ENCODE measurements at regions not wholly inside any gene's neighbourhood (a gene's known extent, or its start where the extent isn't known, plus 50 kb on each side); places are given as distances from the start of the nearest gene placed in this dataset.

DNA sequence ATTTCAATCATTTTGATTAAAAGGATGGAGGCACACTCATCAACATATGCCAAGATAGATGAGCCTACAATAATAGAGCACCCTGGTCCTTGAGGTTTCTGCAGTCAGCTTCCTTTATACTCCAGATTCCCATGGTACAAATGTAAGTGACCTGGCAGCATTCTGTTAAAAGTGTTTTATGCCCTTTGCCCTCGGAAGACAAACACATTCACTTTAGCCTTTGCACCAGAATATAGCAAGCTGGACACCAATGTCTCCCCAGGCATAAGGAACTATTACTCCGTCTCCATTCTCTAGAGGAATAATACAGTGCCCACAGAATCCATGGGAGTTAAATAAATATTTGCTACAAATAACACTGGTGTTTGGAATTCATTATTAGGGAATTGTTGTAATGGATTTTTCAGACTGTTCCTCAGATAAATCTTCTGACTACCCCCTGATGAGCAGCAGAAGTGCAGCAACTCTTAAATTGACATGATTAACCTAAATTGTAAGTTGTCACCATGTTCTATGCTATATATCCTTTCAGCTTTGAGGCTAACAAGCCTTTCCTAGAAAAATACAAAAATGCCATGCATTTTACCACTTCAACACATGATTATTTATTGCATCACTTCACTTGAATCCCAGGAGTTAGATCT, 340.2 kb downstream of the TBC1D32 start:
- H3K4me3 ChIP-seq (ENCODE audit: control insufficient read depth, low read depth, low read length): no peak overlapping the region
- DNase-seq (ENCODE audit: low read depth): no peak
- TF ChIP-seq, protein P1, sequence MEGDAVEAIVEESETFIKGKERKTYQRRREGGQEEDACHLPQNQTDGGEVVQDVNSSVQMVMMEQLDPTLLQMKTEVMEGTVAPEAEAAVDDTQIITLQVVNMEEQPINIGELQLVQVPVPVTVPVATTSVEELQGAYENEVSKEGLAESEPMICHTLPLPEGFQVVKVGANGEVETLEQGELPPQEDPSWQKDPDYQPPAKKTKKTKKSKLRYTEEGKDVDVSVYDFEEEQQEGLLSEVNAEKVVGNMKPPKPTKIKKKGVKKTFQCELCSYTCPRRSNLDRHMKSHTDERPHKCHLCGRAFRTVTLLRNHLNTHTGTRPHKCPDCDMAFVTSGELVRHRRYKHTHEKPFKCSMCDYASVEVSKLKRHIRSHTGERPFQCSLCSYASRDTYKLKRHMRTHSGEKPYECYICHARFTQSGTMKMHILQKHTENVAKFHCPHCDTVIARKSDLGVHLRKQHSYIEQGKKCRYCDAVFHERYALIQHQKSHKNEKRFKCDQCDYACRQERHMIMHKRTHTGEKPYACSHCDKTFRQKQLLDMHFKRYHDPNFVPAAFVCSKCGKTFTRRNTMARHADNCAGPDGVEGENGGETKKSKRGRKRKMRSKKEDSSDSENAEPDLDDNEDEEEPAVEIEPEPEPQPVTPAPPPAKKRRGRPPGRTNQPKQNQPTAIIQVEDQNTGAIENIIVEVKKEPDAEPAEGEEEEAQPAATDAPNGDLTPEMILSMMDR (IDR thresholded peaks at IDR 0.05; ENCODE audit: control insufficient read depth, insufficient read depth, low read depth, low read length, missing control alignments): no peak

GRCh38 chr6:120992257-120992656, 342.0 kb downstream of the TBC1D32 start:
- no peak overlapping the region for H3K4me3 ChIP-seq (ENCODE audit: control insufficient read depth, low read depth, low read length)
- DNase-seq (ENCODE audit: low read depth): no peak
- TF ChIP-seq, protein P1 (IDR thresholded peaks at IDR 0.05; ENCODE audit: control insufficient read depth, insufficient read depth, low read depth, low read length, missing control alignments): no peak

- TF ChIP-seq, protein P1 (IDR thresholded peaks at IDR 0.05; ENCODE audit: control insufficient read depth, insufficient read depth, low read depth, low read length, missing control alignments): no peak
- DNase-seq (ENCODE audit: low read depth): no peak
- H3K4me3 ChIP-seq (ENCODE audit: control insufficient read depth, low read depth, low read length): no peak overlapping the region
Measured at GRCh38 chr6:120990866-120991265, 343.4 kb downstream of the TBC1D32 start.

GRCh38 chr6:120981835-120982234, 352.4 kb downstream of the TBC1D32 start:
- DNase-seq (ENCODE audit: low read depth): no peak
- TF ChIP-seq, protein P1 (IDR thresholded peaks at IDR 0.05; ENCODE audit: control insufficient read depth, insufficient read depth, low read depth, low read length, missing control alignments): no peak
- H3K4me3 ChIP-seq (ENCODE audit: control insufficient read depth, low read depth, low read length): no peak overlapping the region

DNA sequence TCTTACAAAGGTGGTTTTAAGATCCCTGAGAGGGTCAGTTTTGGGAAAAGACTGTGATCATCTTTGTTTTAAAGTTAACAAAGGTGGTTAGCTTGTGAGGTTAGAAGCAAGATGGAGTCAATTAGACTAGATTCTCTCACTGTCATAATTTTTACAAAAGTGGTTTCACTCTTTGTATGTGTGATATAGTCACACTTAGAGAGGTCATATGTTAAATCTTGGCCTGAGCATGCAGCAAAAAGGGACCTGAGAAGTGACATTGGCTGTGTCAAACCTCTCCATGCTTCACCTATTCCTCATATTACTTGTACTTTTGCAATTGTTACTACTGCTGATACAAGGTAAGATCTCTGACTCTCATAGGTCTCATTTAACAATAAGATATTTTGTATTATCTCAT, 368.0 kb downstream of the TBC1D32 start:
- H3K4me3 ChIP-seq (ENCODE audit: control insufficient read depth, low read depth, low read length): no peak overlapping the region
- TF ChIP-seq, protein P1 (IDR thresholded peaks at IDR 0.05; ENCODE audit: control insufficient read depth, insufficient read depth, low read depth, low read length, missing control alignments): no peak
- DNase-seq (ENCODE audit: low read depth): no peak

- H3K4me3 ChIP-seq (ENCODE audit: control insufficient read depth, low read depth, low read length): no peak overlapping the region
- TF ChIP-seq, protein P1 (IDR thresholded peaks at IDR 0.05; ENCODE audit: control insufficient read depth, insufficient read depth, low read depth, low read length, missing control alignments): no peak
- no peak for DNase-seq (ENCODE audit: low read depth)
Measured at GRCh38 chr6:120965814-120966213, 368.5 kb downstream of the TBC1D32 start.
